HG03442 (cell line): ENCODE measurements at regions not wholly inside any gene's neighbourhood (a gene's known extent, or its start where the extent isn't known, plus 50 kb on each side); places are given as distances from the start of the nearest gene placed in this dataset.

ENCODE experiments used
- ATAC-seq: cut with Tn5 transposase; IDR thresholded peaks from one replicate; pipeline ENCODE4 v1.9.1; 2021; ENCODE audit warnings: mild to moderate bottlenecking, moderate library complexity; ENCODE audit not compliant: unreplicated experiment

GRCh38 chr21:16592381-16592780 lies 862.6 kb downstream of the USP25 start:
- ATAC-seq, result no peak

GRCh38 chr21:16594191-16594590 lies 864.4 kb downstream of the USP25 start:
- ATAC-seq, result no peak

DNA sequence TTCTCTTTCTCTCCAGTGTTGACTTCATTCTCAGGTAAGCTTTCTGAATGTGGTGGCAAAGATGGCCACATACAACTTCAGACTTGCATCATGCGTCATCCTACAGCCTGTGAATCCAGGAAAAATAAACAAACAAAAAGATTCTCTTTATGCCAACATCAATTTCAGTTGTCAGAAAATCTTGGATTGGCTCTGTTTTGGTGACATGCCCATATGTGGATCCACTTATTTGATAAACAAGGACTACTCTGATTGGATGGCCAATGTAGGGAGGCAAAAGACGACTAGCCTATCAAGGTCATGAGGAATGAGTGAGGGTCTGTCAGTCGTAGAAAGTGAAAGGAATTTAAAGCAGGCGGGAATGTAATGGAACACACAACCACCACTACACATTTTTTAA lies 866.6 kb downstream of the USP25 start:
- ATAC-seq, result no peak

DNA sequence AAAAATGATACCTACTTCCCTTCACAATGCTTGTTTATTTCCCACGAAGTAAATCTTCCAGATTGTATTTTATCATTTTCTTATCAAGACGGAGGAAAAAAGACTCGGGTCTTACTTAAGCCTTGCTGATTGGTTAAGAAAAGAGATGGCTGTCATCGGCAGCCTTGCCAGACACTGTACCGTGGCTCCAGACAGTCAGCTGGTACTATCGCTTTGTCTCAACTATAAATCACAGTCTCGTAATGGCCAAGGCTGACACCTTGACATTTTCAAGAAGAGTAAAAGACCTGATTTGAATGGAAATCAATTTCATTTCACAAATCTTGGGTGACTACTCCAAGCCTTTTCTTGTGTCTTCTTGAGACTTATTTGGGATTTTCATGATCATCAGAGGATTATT lies 868.0 kb downstream of the USP25 start:
- ATAC-seq, result no peak

DNA sequence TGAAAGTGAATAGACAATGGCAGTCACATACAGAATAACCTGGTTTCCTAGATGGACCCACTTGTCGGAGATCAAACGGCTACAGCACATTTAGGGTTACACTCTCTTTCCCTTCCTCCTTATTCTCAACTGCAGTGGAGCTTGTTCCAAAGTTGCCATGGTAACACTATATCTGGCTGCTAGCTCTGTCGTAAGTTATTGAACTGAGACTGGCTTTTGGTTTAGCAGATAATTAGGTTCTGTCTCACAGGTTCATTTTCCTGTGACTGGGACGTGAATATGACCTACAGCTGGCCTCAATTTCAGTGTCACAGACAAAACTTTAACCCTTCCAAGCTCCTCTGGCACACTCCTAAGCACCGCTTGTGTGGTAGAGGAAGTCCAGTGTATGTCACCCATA lies 875.8 kb downstream of the USP25 start:
- ATAC-seq, result no peak

- ATAC-seq, result no peak
Observed at GRCh38 chr21:16606271-16606670, 876.5 kb downstream of the USP25 start.

GRCh38 chr21:16608209-16608830 lies 878.5 kb downstream of the USP25 start:
- no peak for ATAC-seq

DNA sequence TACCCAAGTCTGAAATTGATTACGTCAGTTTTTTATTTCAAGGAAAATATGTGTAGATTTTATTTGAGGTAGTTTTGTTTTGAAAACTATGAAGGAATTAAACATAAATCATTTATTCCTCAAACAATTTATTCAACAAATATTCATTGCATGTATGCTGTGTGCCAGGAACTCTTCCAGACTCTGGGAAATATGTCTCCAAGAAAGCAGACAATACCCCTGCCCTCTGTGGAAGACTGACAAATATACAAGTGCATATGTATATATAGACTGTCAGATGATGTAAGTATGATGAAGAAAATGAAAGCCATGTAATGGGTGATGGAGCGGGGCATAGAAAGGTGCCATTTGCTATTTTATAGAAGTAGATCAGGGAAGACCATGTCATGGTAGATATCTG lies 889.5 kb downstream of the USP25 start:
- no peak for ATAC-seq

GRCh38 chr21:16620786-16621320 lies 891.1 kb downstream of the USP25 start:
- ATAC-seq, result no peak

DNA sequence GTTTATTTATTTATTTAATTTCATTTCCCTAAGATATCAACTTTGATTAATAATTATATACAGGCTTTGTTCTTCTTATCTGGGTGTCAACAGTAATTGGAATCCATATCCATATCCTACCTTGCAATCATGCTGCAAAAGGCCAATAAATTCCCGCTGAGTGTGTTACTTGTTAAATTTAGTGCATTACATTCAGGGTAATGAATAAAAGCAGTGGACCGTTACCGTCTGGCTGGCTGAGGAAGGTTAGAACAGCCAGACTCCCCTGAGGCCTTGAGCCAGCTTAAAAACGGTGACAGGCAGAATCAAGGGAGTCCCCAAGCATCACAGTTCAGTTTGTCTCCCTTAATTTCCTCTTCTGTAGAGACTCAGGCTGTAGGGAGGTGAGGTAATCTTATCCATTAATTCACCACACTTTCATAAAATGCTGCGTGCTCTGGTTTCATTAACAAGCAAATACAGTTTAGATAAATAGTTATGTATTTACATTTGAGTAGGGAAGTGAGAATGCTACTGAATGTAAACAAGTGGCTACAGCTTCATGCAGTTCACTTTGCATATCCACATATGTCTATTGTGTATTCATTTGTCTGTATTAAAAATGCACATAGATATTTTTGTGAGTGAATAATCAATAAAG lies 888.2 kb upstream of the CXADR start:
- ATAC-seq, result no peak

GRCh38 chr21:16625491-16625890 lies 887.4 kb upstream of the CXADR start:
- ATAC-seq, result no peak

DNA sequence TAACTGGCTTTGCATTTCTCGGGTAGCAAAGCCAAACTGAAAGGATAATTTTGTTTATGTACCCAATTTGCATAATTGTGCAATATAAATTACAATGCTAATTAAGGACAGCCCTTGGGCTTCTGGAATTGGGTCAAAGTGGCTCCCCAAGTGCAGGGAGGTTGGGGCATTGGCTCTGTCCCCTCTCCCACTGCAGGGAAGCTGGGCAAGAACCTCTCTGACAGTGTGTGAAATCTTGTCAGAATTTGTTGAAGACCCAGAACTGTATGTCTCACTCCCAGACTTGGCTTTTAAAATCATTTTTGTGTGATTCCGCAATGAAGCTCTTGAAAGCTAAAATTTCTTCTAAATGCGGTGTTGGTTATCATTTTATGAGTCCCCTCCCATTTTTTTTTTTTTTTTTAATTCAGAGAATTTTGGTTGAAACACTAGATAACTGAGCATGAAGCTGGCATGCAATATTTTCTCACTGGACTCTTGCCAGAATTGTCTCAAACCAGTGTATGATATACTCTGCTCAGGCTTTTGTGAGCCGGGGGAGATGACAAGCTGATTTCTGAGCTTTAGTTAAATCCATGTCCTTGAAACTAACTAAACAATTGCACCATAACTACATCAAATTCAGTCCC lies 878.9 kb upstream of the CXADR start:
- no peak for ATAC-seq

DNA sequence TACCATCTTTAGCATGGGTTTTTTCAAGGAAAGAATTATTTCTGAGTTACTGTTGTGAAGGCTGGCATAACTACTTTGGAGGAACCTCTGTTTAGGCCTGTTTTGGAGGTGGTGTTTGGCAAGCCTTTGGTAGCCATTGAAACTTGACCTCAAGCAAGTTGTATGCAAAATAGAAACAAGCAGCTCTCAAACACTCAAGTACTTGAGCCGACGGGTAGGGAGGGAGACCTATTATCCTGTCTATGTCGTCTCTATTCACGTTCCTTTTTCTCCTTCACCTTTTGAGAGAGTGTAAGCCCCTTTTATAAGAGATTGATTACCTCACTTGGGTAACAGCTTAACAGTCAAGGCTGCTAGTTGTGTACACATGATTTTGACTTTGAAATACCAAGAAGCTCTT lies 878.3 kb upstream of the CXADR start:
- no peak for ATAC-seq

DNA sequence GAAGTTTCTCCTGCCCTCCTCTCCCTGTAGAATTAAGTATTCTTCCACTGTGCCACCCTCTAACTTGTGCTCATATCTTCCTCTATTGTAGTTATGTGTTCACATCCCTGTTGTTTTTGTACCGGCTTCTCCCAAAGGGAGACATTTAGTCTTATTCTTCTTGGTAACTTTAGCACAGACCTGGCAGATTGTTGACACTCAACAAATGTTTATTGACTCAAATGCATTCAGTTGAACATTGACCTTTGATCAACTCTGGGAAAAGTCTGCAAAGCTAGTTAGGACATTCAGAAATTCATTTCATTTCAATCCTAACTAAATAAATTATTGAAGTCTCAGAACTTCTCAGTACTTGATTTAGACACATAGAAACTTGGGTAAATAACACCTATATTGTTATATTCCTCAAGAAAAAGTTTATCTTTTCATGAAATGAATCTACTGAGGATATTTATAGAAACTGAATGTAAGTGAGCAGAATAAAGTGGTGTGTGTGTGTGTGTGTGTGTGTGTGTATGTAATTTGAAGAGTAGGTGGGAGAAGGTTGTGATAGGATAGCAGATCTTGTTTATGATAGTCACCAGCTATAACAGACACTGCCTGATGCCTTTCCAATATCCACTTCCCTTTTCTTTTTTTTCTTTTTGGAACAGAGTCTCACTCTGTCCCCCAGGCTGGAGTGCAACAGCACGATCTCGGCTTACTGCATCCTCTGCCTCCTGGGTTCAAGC lies 872.4 kb upstream of the CXADR start:
- no peak for ATAC-seq

- ATAC-seq, result no peak
Observed at GRCh38 chr21:16642353-16642752, 870.5 kb upstream of the CXADR start.

- no peak for ATAC-seq
Observed at GRCh38 chr21:16644685-16645084, 868.2 kb upstream of the CXADR start.

DNA sequence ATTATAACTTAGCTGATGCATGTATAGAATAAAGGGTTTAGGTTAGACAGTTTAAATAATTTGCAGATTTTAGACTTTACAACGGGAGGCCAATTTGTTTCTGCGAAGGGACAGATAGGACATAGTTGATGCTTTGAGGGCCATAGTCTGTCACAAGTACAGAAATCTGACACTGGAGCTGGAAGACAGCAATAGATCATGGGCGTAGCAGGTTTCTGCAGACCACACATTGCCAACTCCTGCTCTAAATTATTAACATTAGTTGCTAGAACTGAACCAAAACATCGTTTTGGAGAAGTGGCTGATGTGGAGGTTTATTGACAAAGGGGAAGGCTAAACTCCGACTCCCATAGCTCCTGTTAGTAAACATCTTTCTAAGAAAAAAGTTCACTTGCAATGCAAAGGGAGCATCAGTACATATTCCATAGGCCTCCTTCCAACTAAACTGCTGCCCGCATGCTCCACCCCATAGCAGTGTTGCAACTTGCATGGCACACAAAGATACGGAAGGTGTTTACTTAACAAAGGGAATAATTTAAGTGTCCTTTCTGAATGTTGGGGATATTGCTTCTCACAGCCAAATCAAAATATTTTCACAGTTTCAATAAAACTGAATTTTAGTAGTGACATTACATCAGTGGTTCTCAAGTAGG lies 862.0 kb upstream of the CXADR start:
- ATAC-seq, result no peak

DNA sequence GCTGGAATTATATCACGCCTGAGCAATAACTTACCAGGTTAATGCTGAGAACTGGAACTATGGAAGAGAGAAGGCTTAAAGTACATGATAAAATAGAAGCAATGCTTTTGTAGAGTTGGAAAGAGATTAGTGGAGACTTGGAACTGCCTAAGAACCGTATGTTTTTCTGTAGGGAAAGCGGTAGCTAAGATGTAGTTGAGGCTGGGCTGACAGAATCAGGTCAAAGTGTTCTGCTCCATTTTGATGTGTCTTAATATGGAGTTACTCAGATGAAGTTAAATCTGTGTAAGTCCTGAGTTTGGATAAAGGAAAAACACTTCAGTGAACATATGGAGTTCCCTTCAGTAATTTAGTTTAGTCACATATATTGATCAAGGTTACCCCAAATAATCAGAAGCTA lies 860.9 kb upstream of the CXADR start:
- ATAC-seq, result no peak

- no peak for ATAC-seq
Observed at GRCh38 chr21:16663436-16663835, 849.4 kb upstream of the CXADR start.

DNA sequence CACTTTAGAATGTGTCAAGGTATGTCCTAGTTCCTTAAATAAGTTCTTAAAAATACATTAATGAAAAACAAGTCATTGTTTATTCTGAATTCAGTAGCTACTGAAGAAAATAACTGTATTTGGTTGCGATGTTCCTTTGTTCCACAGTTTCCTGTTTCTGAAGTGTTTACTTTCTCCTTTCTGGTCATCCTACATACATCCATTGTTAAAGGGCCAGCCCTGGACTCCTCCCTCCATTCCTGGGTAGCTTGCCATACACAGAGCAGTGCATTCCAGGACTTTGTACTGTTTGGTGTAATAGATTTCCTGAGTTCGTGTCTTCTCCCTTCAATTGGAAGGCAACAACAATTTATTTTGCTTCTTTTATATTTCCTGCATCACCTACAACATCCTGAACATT lies 845.4 kb upstream of the CXADR start:
- ATAC-seq, result no peak

GRCh38 chr21:16674949-16675348 lies 837.9 kb upstream of the CXADR start:
- no peak for ATAC-seq
